ENCODE measurements at regions not wholly inside any gene's neighbourhood (a gene's known extent, or its start where the extent isn't known, plus 50 kb on each side); places are given as distances from the start of the nearest gene placed in this dataset.

DNA sequence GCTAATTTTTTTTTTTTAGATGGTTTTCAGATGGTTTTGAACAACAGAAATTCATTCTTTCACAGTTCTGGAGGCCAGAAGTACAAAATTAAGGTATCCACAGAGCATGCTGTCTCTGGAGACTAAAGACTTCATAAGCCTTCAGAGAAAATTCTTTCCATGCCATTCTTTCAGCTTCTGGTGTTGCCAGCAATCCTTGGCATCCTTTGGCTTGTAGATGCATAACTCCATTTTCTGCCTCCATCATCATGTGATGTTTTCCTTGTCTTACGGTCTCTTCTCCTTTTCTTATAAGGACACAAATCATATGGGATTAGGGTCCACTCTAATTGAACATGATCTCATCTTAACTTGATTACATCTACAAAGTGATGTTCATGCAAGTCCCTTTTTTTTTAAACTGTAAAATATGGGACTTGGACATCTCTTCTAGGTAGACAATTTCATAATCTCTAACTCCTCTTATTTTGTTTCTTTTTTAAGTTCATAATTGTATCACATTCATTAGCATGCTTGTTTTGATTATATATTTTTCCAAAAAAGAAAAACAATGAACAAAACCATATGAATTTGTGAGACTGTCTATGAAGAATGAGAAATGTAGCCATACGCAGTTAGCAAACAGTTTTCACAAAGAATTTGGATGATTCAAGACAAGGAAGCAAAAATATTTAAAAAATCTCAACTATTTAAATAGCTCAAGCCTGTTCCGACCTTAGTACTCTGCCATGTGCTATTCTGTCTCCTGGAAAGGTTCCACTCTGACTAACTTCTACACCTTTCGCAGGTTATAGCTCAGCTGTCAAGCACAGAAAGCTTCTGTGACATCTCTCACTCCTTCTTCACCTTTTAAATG is 53.1 kb upstream of the GIMD1 start:
- no peaks in the 10 kb centered on the region for H3K36me3 ChIP-seq (ENCODE audit: insufficient read depth, low read depth, low read length)
- no peak overlapping the region for H3K4me3 ChIP-seq (ENCODE audit: low read length)
- H3K27me3 ChIP-seq (ENCODE audit: insufficient read depth, low read length) = no peaks in the 10 kb centered on the region
- no peak overlapping the region for H3K27ac ChIP-seq (ENCODE audit: low read length)
- no peaks in the 10 kb centered on the region for H3K9me3 ChIP-seq (ENCODE audit: insufficient read depth, low read depth, low read length)
- no peak overlapping the region for H3K9ac ChIP-seq (ENCODE audit: low read depth, low read length)
- no peaks in the 10 kb centered on the region; the same call in 1 of the 2 replicates for H3K4me1 ChIP-seq (ENCODE audit: insufficient read depth, low read length)

DNA sequence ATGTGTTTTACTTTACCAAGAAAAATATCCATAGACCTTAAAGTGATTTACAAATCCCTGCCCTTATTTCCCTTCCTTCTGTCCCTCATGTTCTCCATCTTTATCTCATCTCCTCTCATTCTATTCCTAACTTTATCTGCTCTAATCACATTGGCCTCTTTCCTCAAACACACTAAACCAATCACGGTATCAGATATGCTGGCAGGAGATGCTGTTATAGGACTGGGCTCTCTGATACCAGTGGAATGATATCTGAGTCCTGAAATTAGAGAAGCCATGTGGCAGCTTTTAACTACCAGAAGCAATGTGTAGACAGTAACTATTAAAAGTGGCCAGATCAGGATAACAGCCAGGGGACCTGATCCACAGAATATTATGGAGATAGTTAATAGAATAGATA is 49.9 kb upstream of the GIMD1 start:
- H3K9ac ChIP-seq (ENCODE audit: low read depth, low read length) = no peak overlapping the region
- H3K27ac ChIP-seq (ENCODE audit: low read length) = no peak overlapping the region
- no peaks in the 10 kb centered on the region for H3K36me3 ChIP-seq (ENCODE audit: insufficient read depth, low read depth, low read length)
- H3K4me3 ChIP-seq (ENCODE audit: low read length) = no peak overlapping the region
- H3K9me3 ChIP-seq (ENCODE audit: insufficient read depth, low read depth, low read length) = no peaks in the 10 kb centered on the region
- no peaks in the 10 kb centered on the region; the same call in 1 of the 2 replicates for H3K4me1 ChIP-seq (ENCODE audit: insufficient read depth, low read length)
- H3K27me3 ChIP-seq (ENCODE audit: insufficient read depth, low read length) = no peaks in the 10 kb centered on the region
